C4-2B (cell line): ENCODE measurements at regions not wholly inside any gene's neighbourhood (a gene's known extent, or its start where the extent isn't known, plus 50 kb on each side); places are given as distances from the start of the nearest gene placed in this dataset.

Source experiments
- H3K27ac ChIP-seq: fragments of 450-650 bp; 2 replicates; pipeline ENCODE4 v1.5.1; 2017
- CTCF ChIP-seq: fragments of 450-650 bp; conservative IDR thresholded peaks from 2 replicates; pipeline ENCODE4 v1.5.1; 2017; ENCODE audit warnings: mild to moderate bottlenecking
- ZFX ChIP-seq: fragments of 450-650 bp; IDR thresholded peaks from 2 replicates; pipeline ENCODE4 v1.6.1; 2017

- no peak for TF ChIP-seq ZFX
- TF ChIP-seq CTCF, result no peak
- no peak overlapping the region for H3K27ac ChIP-seq
Measured at GRCh38 chr18:8980918-8981317, 121.6 kb upstream of the NDUFV2 start.

- TF ChIP-seq CTCF, result peak; percentile 61
- TF ChIP-seq ZFX, result no peak
- no peak overlapping the region for H3K27ac ChIP-seq
Measured at GRCh38 chr18:8982416-8983183, 119.9 kb upstream of the NDUFV2 start.

DNA sequence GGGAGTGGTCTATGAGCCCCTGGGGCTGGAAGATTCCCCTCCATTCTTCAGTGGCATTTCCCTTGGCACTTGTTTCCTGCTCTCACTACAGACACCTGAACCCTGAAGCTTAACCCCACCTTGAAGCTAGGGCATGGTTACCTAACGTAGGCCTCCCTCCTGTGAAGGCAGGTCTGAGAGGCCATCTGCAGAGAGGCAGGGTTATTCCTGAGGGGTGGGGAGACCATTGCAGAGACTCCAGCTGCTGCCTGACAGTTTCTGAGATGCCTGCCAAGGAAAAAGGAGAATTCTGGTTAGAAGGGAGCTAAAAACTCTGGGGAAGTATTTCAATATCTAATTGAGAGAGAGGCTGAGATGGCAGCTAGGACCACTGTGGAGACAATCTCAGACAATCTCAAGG is 119.3 kb upstream of the NDUFV2 start:
- H3K27ac ChIP-seq, result no peak overlapping the region
- TF ChIP-seq CTCF, result no peak
- no peak for TF ChIP-seq ZFX

DNA sequence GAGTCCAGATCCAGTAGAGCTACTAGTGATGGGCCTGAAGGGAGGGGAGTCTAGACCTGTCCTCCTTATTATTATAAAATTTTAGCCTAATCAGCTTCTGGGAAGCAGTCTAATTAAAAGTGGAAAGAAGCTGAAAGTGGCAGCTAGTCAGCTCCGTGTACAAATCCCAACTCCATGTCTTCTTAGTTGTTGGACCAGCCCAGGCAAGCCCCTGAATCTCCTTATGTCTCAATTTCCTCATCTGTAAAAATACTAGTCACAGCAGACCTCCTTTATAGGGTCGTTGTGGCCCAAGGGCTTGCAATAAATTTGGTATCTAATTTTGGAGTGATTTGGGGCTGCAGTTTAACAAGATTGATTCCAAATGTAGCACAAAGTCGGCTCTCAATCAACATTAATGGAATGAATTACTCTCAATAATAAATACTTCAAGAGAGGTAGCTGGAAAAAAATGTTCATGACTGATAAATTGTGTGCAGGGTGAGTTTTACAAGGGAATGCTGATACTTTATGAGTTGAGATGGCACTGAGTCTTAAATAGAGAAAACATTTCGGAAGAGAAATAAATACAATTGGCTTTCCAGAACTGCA is 118.3 kb upstream of the NDUFV2 start:
- no peak for TF ChIP-seq ZFX
- TF ChIP-seq CTCF, result no peak
- no peak overlapping the region for H3K27ac ChIP-seq

- TF ChIP-seq CTCF, result no peak
- TF ChIP-seq ZFX, result no peak
- no peak overlapping the region for H3K27ac ChIP-seq
Measured at GRCh38 chr18:8987241-8987640, 115.3 kb upstream of the NDUFV2 start.

DNA sequence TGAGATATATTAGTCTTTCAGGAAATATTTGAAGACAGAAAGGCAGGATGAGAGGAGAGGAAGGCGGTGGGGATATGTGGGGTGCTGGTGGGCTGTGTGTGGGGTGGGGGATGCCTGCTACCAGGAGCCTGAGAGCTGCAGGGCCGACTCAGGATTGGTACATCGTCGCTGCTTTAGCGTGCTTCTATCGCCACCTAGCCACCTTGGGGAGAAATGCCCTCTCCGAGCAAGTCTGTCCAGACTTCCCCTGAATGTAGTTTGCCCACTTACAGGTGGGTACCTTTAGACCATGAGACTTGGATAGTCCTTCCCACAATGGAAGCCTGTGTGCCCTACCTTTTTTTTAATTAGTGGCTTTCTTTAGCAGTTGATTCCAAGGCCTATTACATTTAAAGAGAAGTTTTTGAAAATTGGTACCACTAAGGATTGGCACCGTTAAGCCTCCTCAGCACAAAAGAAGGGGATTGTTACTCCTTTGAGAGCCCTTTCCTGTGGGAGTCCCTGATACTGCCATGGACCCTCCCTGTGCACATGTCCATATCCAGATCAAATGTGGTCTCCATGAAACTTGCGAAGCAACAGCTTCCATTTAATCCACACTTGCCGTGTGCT is 114.1 kb upstream of the NDUFV2 start:
- peak; percentile 93 for TF ChIP-seq CTCF
- TF ChIP-seq ZFX, result no peak
- no peak overlapping the region for H3K27ac ChIP-seq

DNA sequence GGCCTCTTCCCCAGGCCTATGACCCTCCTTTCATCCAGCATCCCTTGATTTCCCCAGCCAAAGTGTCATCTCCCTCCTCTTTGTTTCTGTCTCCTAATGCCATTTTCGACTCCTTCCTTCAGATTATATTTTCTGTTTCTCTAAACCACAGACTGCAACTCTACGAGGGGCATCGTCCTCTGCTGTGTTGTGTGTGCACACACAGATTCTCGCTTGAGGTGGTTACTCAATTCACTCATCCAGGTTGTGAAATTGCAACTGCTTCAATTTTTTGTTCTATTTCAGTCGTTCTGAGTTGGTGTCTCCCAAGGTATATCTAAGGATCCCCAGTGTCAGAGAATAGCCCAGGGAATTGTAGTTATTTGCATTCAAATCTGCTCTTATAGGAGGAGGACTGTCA is 113.5 kb upstream of the NDUFV2 start:
- no peak for TF ChIP-seq ZFX
- TF ChIP-seq CTCF, result no peak
- H3K27ac ChIP-seq, result no peak overlapping the region
